GM12878 (cell line): ENCODE measurements at regions not wholly inside any gene's neighbourhood (a gene's known extent, or its start where the extent isn't known, plus 50 kb on each side); places are given as distances from the start of the nearest gene placed in this dataset.

Experiments used
- ASH2L ChIP-seq: fragments of 300-600, 200-600 bp; sonication (generic); IDR thresholded peaks from 2 replicates; pipeline ENCODE4 v1.6.1; 2017; ENCODE audit warnings: low read depth, mild to moderate bottlenecking, borderline replicate concordance
- BACH1 ChIP-seq: fragments of 450-650 bp; IDR thresholded peaks from 2 replicates; pipeline ENCODE4 v1.6.1; 2017; ENCODE audit warnings: mild to moderate bottlenecking, borderline replicate concordance
- CBFB ChIP-seq: IDR thresholded peaks from 2 replicates; pipeline ENCODE4 v1.6.1; 2016; ENCODE audit warnings: antibody characterized with exemption, low read depth
- E2F4 ChIP-seq: IDR thresholded peaks from 2 replicates; pipeline ENCODE4 v1.6.1; 2012; ENCODE audit warnings: low read depth, low read length, improper control_type of control experiment
- E2F8 ChIP-seq: fragments of 450-650 bp; IDR thresholded peaks from 2 replicates; pipeline ENCODE4 v1.6.1; 2018; ENCODE audit warnings: mild to moderate bottlenecking, low read depth, moderate library complexity; ENCODE audit not compliant: partially characterized antibody
- KDM1A ChIP-seq: fragments of 200-600 bp; sonication (generic); IDR thresholded peaks from 2 replicates; pipeline ENCODE4 v1.6.1; 2016; ENCODE audit warnings: borderline replicate concordance
- SP1 ChIP-seq: IDR thresholded peaks from one replicate; pipeline ENCODE4 v1.6.1; 2011; ENCODE audit warnings: low read depth, low read length
- TCF12 ChIP-seq: IDR thresholded peaks from 2 replicates; pipeline ENCODE4 v1.6.1; 2011; ENCODE audit warnings: low read depth, mild to moderate bottlenecking, low read length
- TCF3 ChIP-seq: IDR thresholded peaks from 2 replicates; pipeline ENCODE4 v1.6.1; 2012; ENCODE audit warnings: low read depth, mild to moderate bottlenecking, low read length, borderline replicate concordance; ENCODE audit not compliant: insufficient read depth
- TCF7 ChIP-seq: IDR thresholded peaks from 2 replicates; pipeline ENCODE4 v1.6.1; 2014; ENCODE audit warnings: antibody characterized with exemption, borderline replicate concordance
- YY1 ChIP-seq: IDR thresholded peaks from 2 replicates; pipeline ENCODE4 v1.6.1; 2011; ENCODE audit warnings: low read depth, mild to moderate bottlenecking, low read length
- ZBTB4 ChIP-seq: fragments of 450-650 bp; formaldehyde crosslinking; IDR thresholded peaks from 2 replicates; pipeline ENCODE4 v1.4.0; 2022; ENCODE audit warnings: mild to moderate bottlenecking, moderate library complexity
- ZNF24 ChIP-seq: fragments of 450-650 bp; IDR thresholded peaks from 2 replicates; pipeline ENCODE4 v1.6.1; 2017; ENCODE audit warnings: antibody characterized with exemption, mild to moderate bottlenecking
- ZNF384 ChIP-seq: IDR thresholded peaks from 2 replicates; pipeline ENCODE4 v1.6.1; 2012; ENCODE audit warnings: low read depth, mild to moderate bottlenecking, low read length, improper control_type of control experiment, borderline replicate concordance
- ZNF592 ChIP-seq: fragments of 450-650 bp; IDR thresholded peaks from 2 replicates; pipeline ENCODE4 v1.6.1; 2017; ENCODE audit warnings: mild to moderate bottlenecking, moderate library complexity
- ZNF622 ChIP-seq: fragments of 450-650 bp; IDR thresholded peaks from 2 replicates; pipeline ENCODE4 v1.6.1; 2017; ENCODE audit warnings: mild to moderate bottlenecking, inconsistent platforms

GRCh38 chr10:78972947-78973900, 95.5 kb upstream of the ZMIZ1 start (continued):
- no peak for TF ChIP-seq E2F4
- no peak for TF ChIP-seq ZNF24
- no peak for TF ChIP-seq ZNF592
- TF ChIP-seq YY1: 0 out of 2 replicates have a peak, but pooled peaks have one; percentile 5
- TF ChIP-seq TCF7: no peak
- no peak for TF ChIP-seq TCF12
- no peak for TF ChIP-seq CBFB
- TF ChIP-seq ZNF384: no peak
- TF ChIP-seq ZNF622: no peak
- TF ChIP-seq TCF3: no peak
- TF ChIP-seq SP1: no peak
- TF ChIP-seq ZBTB4 (CRISPR knock-in tag): no peak
- TF ChIP-seq E2F8: no peak
- peak; percentile 45; the same call in 1 of the 2 replicates for TF ChIP-seq BACH1
- no peak for TF ChIP-seq KDM1A
- TF ChIP-seq ASH2L: no peak
